HG03108 (cell line): ENCODE measurements at regions not wholly inside any gene's neighbourhood (a gene's known extent, or its start where the extent isn't known, plus 50 kb on each side); places are given as distances from the start of the nearest gene placed in this dataset.

ENCODE experiments used
- ATAC-seq: cut with Tn5 transposase; IDR thresholded peaks from one replicate; pipeline ENCODE4 v1.9.1; 2021; ENCODE audit warnings: moderate library complexity; ENCODE audit not compliant: unreplicated experiment

GRCh38 chr6:137434640-137435039 lies 59.6 kb downstream of the OLIG3 start:
- no peak for ATAC-seq

GRCh38 chr6:137432054-137432611 lies 62.1 kb downstream of the OLIG3 start:
- no peak for ATAC-seq

- no peak for ATAC-seq
Measured at GRCh38 chr6:137430954-137431353, 63.2 kb downstream of the OLIG3 start.

GRCh38 chr6:137427656-137428290 lies 66.4 kb downstream of the OLIG3 start:
- no peak for ATAC-seq

- ATAC-seq, result no peak
Measured at GRCh38 chr6:137426007-137426689, 68.0 kb downstream of the OLIG3 start.

GRCh38 chr6:137424251-137424650 lies 69.9 kb downstream of the OLIG3 start:
- ATAC-seq, result no peak

GRCh38 chr6:137423451-137424168 lies 70.6 kb downstream of the OLIG3 start:
- ATAC-seq, result no peak

GRCh38 chr6:137417396-137417795 lies 76.8 kb downstream of the OLIG3 start:
- ATAC-seq, result no peak

GRCh38 chr6:137416376-137417109 lies 77.7 kb downstream of the OLIG3 start:
- ATAC-seq, result no peak

- ATAC-seq, result no peak
Measured at GRCh38 chr6:137415834-137416190, 78.4 kb downstream of the OLIG3 start.

GRCh38 chr6:137415127-137415833 lies 78.9 kb downstream of the OLIG3 start:
- ATAC-seq, result peak; percentile 90

GRCh38 chr6:137414599-137414998 lies 79.6 kb downstream of the OLIG3 start:
- no peak for ATAC-seq

- ATAC-seq, result no peak
Measured at GRCh38 chr6:137413482-137413881, 80.7 kb downstream of the OLIG3 start.

GRCh38 chr6:137412562-137412961 lies 81.6 kb downstream of the OLIG3 start:
- no peak for ATAC-seq

- ATAC-seq, result no peak
Measured at GRCh38 chr6:137409266-137409777, 84.9 kb downstream of the OLIG3 start.

GRCh38 chr6:137407816-137408215 lies 86.4 kb downstream of the OLIG3 start:
- no peak for ATAC-seq

GRCh38 chr6:137405806-137406205 lies 88.4 kb downstream of the OLIG3 start:
- no peak for ATAC-seq

GRCh38 chr6:137403855-137404254 lies 90.3 kb downstream of the OLIG3 start:
- no peak for ATAC-seq

GRCh38 chr6:137403443-137403842 lies 90.8 kb downstream of the OLIG3 start:
- ATAC-seq, result no peak

- ATAC-seq, result no peak
Measured at GRCh38 chr6:137402143-137402680, 92.0 kb downstream of the OLIG3 start.
